ENCODE measurements at regions not wholly inside any gene's neighbourhood (a gene's known extent, or its start where the extent isn't known, plus 50 kb on each side); places are given as distances from the start of the nearest gene placed in this dataset.

- TF ChIP-seq CTCF (IDR thresholded peaks at IDR 0.05; ENCODE audit: low read depth, low read length) (no peak), MYC (IDR thresholded peaks at IDR 0.05; ENCODE audit: low read depth, low read length) (no peak)
Measured at GRCh38 chr11:33505093-33505492, 195.5 kb downstream of the C11orf91 start.

Data from NB4 (cell line).